Stimulated activated CD4-positive, alpha-beta T cell treated with anti-CD3 and anti-CD28 coated beads, Interleukin-15, amount 100 ng/mL, for 24 hours (primary cell): ENCODE measurements at regions not wholly inside any gene's neighbourhood (a gene's known extent, or its start where the extent isn't known, plus 50 kb on each side); places are given as distances from the start of the nearest gene placed in this dataset.
A peak's percentile ranks its signal among the peaks of the same experiment; 100 is the strongest.

Experiments
- DNase-seq: peaks from one replicate; pipeline ENCODE4 v3.0.0-alpha.2; 2020

GRCh38 chrX:45719751-45720501 is 519.2 kb upstream of the DIPK2B start:
- no peak for DNase-seq

- no peak for DNase-seq
Measured at GRCh38 chrX:45718676-45719075, 518.0 kb upstream of the DIPK2B start.

DNA sequence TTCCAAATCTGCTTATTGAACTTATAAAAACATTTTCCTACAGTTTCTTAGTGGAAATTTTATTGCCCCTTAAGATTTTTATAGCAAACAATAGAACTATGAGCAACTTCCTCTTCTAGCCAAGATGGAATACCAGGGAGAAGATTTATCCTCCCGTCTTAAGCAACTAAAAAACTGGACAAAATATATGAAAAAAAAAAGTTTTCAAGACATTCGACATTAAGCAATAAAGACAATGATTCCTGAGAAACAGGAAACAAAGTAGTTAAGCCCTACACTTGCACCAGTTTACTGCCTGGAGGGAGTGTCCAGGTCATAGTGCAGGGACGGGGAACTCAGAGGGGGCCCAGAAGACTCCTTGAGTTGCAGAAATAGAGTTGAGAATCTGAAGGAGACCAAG is 516.1 kb upstream of the DIPK2B start:
- no peak for DNase-seq

DNA sequence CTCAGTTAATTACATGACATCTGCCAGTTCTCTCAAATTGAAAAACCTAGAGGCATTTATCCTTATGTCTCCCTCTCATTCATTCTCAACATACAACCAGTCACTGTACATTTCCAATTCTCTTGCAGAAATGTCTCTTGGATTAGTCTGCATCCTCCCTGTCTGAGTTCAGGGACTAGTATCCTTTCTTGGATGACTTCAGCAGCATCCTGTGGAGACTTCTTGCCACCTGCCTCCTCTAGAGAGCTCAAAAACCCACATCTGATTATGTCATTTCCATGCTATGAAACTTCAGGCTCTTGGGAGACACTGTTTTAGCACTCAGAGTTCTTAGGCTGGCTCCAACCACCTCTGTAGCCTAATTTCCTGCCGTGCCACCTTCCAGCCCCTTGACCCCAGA is 515.1 kb upstream of the DIPK2B start:
- no peak for DNase-seq

GRCh38 chrX:45714866-45715265 is 514.2 kb upstream of the DIPK2B start:
- peak; percentile 39 for DNase-seq

DNA sequence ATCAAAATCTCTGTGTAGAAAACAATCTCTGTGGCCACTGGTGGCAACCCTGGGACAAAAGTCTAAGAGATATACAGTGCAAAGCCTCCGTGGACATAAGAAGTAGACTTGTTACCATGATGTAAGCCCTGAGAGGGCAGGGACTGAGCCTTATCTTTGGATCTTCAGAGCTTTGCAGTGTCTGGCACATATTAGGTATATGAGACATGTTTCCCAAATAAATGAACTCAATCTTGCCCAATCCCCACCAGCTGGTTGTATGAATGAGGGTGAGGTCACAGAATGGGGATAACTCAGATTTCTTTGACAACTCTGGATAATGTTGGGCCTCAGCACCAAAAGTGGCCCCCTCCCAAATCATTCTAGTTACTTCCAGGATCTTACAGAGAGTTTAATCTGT is 511.4 kb upstream of the DIPK2B start:
- no peak for DNase-seq

DNA sequence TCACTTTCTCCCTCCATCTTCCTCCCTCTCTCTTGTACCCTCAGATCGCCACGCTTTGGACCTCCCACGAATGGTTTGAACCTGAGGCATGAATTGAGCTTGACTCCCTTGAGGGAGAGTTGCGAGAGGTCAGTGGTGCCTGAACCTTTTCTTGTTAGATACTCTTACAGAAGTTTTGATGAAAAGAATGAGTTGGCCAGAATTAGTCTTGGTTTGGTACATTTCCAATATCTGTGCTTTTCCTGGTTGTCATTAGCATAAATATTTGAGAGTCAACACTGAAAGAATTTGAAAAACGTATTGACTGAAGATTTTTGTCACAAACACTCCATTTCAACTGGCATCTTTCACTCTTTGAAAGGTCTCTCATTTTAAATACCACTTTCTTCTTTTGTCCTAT is 510.6 kb upstream of the DIPK2B start:
- DNase-seq: no peak

DNA sequence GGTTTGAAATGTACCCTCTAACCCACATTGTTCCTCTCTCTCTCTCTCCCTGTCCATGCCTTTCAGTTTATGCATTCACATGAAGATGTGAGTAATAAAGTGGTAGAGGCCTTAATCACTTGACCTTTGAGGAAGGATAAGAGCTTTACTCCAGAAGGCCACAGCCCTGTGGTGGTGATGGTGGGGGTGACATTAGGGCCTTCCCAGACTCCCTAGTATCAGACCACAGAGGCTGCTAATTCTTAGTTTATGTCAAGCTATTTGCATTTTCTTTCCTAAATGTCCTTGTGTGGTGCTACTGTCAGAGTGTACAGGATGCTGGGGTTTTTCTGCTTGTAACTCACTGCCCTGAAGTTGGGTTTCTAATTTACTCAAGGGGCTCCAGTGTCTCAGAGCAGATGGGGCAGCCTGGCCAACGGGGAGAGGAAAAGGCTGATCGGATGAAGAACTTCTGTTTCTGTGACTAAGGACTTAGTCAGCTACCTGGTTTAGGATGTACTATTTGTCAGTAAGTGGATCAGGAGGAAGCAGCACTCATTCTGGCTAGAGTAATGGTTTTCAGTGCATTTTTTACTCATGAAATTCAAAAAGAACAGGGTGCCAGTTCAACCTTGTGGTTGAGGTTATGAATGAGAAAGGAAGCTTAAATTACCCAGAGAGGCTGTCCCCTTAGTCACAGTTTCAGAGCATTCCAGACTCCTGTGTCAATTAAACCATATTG is 509.6 kb upstream of the DIPK2B start:
- DNase-seq: peak; percentile 71

DNA sequence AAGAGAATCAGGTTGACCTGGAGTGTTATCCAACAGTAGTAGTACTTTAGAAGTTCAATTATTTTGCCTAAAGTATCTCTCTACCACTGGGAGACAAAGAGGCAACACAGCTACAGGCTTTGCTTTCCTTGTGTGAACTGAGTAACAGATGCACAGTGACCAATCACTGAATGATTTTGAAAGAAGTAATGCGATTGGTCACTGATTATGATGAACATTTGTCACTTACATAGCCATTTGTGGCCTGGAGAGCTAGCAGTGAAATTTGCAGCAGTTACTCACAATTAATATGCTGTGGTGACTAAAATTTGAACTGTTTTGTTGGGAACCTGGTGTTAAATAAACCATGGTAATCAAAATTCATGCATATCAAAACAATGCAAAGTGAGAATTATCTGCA is 508.7 kb upstream of the DIPK2B start:
- DNase-seq: no peak

- DNase-seq: no peak
Measured at GRCh38 chrX:45699158-45699557, 498.5 kb upstream of the DIPK2B start.

DNA sequence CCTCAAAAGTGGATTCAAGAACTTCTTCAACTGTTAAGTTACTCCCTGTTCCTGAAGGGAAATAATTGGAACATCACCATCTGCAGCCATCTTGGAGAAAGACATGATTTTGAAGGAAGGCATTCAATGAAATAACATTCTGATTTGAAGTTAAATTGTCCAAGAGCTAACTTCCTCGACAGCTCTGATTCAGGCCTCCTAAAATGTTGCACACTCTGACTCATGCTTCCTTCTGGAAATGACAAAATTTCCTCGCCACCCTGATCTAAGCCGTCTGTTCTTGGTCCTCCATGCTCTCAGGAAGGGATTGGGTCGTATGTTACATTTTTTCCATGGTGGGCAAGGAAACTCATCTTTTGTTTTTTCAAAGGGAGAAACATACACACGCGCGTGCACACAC is 496.9 kb upstream of the DIPK2B start:
- peak; percentile 5 for DNase-seq

GRCh38 chrX:45696736-45697135 is 496.1 kb upstream of the DIPK2B start:
- DNase-seq: no peak

DNA sequence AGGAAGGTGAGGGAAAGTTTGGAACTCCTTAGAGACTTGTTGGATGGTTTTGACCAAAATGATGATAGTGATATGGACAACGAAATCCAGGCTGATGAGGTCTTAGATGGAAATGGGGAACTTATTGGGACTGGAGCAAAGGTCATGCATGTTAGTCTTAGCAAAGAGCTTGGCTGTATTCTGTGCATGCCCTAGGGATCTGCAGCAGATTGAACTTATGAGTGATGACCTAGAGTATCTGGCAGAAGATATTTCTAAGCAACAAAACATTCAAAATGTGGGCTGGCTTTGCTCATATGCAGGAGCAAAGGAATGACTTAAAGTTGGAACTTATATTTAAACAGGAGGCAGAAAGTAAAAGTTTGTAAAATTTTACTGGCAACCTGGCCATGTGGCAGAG is 489.3 kb upstream of the DIPK2B start:
- DNase-seq: no peak

- no peak for DNase-seq
Measured at GRCh38 chrX:45683914-45684313, 483.2 kb upstream of the DIPK2B start.

- DNase-seq: no peak
Measured at GRCh38 chrX:45681891-45682290, 481.2 kb upstream of the DIPK2B start.

DNA sequence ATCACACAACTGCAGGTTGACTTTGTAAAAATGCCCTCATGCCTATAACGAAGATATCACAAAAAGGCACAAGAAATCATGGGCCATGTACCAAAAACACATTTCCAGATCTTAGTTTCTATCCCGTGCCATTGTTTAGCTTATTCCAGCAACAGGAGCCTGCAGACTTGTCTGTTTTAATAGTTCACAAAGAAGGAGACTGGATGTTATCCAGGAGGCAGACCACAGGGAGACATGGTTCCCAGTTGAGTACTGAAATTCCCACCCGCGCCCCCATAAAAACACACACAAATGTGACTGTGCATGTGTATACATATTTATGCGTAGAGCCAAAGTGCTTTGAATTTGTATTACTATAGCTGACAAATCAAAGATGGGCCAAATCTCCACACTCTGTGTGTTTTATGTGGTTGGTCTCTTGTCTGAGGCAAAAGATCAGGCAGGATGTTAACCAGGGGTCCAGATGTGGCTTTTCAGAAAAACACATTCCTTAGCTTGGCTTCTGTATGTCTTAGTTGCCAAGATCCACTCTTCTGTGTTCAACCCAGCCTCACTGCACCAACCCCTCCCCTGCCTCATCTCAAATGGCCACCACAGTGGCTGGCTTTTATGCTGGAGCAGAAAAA is 469.2 kb upstream of the DIPK2B start:
- no peak for DNase-seq

GRCh38 chrX:45668686-45669443 is 468.2 kb upstream of the DIPK2B start:
- DNase-seq: no peak

DNA sequence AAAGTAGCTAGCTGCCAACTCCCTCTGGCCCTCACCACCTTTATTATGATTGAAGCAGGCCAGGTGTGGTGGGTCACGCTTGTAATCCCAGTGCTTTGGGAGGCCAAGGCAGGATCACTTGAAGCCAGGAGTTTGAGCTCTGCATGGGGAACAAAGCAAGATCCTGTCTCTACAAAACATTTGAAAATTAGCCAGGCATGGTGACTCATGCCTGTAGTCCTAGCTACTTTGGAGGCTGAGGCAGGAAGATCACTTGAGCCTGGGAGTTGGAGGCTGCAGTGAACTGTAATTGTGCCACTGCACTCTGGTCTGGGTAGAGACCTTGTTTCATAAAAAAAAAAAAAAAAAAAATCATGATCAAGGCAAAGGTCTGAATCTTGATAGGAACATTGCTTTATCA is 467.0 kb upstream of the DIPK2B start:
- no peak for DNase-seq

GRCh38 chrX:45664727-45665290 is 464.1 kb upstream of the DIPK2B start:
- no peak for DNase-seq

GRCh38 chrX:45660477-45660876 is 459.8 kb upstream of the DIPK2B start:
- no peak for DNase-seq

DNA sequence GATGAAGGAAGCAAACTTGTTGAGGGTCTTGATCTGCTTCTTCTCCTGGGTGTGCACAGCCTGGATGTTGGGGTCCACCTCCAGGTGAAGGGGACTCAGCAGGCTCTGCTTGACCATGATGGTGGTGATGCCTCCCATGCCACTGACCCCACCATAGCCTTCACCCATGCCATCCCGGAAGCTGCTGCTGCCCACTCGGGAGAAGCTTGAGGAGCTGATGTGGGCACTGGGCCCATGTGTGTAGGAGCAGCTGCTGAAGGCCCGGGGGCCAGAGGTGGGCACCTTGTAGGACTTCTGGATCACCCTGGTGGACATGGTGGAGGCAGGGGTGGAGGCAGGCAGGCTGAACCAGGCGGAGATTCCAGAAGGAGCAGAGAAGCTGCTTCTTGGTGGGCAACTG is 432.7 kb upstream of the DIPK2B start:
- DNase-seq: no peak

DNA sequence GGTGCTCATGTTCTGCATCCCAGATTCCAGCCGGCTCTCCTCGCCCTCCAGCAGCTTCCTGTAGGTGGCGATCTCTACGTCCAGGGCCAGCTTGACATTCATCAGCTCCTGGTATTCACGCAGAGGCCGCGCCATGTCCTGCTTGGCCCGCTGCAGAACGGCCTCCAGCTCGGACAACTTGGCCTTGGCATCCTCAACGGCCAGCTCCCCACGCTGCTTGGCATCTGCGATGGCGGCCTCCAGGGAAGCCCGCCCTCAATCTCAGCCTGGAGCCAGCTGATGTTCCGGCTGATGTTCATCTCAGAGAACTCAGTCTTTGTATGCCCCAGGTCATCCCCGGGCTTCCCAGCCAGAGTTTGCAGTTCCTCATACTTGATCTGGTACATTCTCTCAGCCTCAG is 431.8 kb upstream of the DIPK2B start:
- DNase-seq: no peak

DNA sequence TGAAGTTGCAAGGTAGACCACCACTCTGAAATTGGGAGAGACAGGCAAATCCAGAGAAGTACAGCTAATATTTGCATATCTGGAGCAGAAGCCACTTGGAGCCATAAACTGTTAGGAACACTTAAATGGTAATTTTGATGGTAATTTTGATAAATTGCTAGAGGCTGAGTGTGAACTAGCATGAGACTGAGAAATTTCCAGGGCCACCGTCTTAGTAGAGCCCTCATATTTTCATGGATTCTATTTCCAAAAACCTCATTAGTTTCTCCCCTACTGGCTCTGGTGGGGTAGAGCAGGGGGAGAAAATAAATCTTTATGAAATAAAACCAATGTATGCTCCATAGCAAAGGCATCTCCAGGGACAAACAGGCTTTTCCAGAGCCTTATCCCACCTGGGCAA is 429.4 kb upstream of the DIPK2B start:
- DNase-seq: no peak
